Stimulated activated naive CD4-positive, alpha-beta T cell (primary cell): ENCODE measurements at regions not wholly inside any gene's neighbourhood (a gene's known extent, or its start where the extent isn't known, plus 50 kb on each side); places are given as distances from the start of the nearest gene placed in this dataset.
"Not testable (repeated sequence)": the region's sequence is repeated elsewhere in the genome, so short reads cannot be mapped to it uniquely, and the experiment has no call there.

Experiments
- DNase-seq, 6 experiments: peaks; one replicate each; lab custom pipeline; 2025; lab: John Stamatoyannopoulos, UW

DNA sequence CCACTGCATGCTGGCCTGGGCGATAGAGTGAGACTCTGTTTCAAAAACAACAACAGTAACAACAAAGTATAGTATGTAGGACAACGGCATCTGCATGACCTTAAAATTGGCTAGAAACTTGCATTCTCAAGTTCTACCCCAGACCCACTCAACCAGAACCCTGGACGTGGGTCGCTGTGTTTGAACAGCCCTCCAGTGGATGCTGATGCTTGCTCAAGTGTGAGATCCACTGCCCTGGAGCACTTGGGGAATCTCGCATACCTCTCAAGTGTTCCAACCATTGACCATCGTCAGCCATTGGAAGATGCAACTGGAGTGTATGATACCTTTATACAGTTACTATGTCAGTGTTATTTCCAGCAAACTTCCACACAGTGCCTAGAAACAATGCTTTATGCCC lies 435.9 kb downstream of the DCDC2C start:
- no peak for DNase-seq

DNA sequence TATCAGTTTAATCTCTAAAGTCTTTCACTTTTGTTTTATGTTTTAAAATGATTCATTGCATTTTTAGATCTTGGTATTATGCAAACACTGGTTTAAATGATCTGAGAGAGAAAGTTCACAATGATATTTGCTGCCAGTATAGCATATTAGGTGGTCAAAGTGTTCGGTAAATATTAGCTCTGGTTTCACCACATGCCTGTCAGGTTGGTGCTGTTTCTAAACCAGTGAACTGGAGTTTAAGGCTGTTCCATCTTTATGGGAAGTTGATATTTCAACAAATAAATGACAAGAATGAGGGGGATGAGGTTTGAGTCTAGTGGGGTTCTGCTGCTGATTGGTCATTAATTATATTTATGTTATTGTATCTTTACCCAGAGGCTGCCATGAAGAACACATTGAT lies 436.4 kb downstream of the DCDC2C start:
- DNase-seq, result no peak

DNA sequence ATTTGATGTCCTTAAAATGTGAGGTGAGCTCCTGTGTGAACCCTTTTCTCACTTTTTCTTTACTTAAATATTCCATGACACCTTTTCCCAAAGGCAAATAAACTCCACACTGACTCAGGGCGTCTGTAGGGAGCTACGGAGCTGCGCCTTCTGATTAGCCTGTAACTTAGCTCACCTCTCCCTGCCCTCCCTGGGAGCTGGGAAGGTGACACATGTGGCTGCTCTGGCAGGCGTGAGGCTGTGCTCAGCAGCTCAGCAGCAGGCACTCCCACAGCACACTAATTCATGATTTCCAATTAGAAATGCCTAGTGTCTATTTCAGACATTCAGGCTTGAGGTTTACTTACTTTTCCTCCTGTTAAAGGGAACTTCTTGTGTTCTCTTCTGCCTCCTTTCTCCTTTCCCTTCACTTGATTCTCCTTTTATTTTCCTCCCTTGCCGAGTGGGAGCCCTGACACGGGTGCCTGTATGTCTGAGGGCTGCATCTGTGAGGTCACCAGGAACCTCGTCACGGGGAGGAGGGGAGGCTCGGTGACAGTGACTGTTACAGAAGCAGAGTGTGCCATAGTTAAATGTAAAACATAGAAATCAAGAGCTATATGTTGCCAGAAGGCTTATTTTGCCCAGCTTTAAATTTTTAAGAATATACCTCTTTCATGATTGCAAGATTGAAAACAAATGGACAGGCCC lies 437.1 kb downstream of the DCDC2C start:
- DNase-seq, result no peak

DNA sequence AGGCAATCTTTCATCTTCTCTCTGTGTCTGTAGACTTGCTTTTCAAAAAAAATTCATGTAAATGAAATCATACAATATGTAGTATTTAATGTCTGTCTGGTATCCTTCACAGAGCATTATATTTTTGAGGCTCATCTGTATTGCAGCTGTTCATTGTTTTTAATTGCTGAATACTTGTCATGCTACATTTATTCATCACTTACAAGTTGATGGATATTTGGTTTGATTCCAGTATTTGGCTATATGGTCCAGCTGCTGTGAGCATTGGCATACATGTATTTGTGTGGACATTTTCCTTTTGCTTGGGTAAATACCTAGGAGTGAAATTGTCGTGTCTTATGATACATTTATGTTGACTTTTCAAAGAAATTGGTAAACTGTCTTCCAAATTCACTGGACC lies 441.4 kb downstream of the DCDC2C start:
- no peak for DNase-seq

DNA sequence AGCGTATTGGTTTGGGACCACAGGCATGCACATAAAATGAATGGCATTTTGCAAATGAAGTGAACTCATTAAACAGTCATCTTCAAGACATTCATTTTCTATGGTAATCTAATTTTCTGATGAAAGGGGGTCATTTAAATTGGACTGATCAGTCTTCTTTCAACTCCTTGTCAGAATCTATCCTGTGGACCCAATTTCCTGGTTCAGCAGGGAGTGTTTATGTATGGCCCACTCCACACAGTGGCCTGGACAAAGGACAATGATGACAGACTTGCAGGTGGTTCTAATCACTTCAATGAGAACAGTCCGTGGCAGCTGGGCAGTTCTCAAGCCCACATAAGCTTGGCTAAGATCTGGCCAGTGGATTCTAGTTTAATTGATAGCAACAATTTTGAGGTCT lies 448.1 kb downstream of the DCDC2C start:
- no peak for DNase-seq

DNA sequence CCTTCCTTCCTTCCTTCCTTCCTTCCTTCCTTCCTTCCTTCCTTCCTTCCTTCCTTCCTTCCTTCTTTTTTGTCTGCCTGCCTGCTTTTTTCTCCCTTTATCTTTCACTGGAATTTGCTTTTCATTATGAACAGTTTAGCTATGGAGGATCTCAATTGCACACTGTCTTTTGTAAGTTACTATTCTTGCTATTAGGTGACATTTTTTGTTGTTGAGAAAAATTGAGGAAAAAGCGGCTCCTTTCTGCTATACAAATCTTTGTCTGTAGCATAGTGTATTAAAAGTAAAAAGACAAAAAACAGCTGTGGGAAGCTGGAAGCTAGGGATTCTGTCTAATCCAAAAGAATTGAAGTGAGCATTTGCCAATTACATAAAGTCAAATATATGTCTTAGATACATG lies 448.7 kb downstream of the DCDC2C start:
- DNase-seq, result no peak

DNA sequence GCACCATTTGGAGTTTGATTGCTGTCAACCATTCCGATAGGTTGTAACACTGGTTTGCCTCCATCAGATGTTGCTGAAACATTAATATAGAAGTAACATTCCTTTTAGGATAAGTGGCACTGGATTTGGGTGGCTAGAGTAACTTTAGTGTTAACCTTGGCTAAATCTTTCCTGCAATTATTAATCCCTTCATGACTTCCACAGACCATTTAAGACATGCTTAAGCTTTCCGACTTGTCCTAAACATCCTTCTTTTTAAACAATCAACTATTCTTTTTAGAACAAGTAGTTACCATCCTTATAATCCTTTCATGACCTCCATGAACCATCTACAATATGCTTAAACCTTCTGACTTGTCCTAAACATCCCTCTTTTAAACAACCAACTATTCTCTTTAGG lies 465.5 kb downstream of the DCDC2C start:
- no peak for DNase-seq

DNA sequence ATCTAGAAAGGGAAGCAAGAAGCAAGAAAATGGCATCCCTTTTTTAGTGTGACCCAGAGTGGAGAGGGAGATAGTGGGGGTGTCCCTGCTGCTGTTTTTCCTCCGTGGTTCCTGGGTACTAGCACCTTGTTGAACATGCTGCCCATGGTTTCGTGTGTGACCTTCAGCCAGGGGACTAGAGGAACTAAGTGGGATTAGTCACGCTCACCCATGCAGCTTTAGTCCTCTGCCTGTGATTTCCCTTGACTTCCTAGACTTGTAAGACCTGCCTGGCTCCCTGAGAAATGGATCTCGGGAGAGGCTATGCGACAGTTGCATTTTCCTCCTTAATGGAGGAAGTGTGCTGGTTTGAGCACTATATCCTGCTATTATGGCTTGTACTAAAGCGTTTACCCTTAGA lies 471.4 kb downstream of the DCDC2C start:
- DNase-seq, result no peak

DNA sequence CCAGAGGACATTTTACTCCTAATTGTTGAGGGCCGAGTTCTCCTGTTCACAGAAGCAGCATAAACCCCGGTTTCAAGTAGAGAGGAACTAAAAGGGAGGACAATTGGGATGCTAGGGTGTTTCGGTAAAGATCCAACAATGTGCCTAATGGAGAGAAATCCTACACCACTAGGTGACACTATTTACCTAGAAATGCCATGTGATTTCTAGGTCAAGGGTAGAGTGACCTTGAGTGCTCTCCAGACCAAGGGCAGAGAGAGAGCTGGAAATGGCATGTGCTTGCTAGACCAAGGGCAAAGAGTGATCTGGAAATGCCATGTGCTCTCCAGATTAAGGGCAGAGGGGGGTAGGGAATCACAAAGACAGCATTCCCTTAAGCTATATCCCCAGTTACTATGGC lies 472.0 kb downstream of the DCDC2C start:
- DNase-seq, result no peak

DNA sequence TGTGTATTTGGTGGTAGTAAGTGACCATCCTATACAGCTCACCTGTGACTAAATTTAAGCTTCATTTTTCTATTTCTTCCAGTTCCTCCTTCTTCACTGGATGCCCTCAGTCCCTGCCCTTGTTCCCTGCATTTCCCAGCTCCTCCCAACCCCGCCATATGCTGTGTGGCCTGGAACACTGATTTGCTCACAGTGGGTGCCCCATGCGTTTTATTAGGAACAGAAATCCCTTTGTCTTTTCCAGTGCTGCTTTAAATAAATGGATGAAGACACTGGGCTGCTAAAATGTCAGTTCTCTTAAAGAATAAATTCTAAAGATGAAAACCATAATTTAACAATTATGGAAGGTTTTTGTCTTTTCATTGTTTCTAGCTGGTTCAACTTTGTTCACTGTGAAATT lies 477.3 kb downstream of the DCDC2C start:
- no peak for DNase-seq

DNA sequence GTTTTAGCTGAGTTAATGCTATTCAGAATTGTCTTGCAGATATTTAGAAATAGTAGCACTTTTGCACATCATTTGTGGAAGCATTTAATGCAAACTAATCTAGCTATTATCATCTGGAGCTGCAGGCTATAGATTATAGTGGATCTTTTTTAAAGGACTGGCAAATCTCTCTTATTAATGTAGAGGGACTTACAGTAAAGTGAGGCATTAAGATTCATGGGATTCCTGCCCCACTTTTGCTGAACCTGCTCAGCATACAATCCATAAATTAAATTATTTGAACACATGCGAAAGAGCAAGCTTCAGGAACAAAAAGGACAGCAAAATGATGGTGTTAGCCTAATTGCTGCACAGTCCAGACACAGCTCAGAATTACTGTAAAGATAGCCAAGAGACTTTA lies 477.7 kb downstream of the DCDC2C start:
- no peak for DNase-seq

DNA sequence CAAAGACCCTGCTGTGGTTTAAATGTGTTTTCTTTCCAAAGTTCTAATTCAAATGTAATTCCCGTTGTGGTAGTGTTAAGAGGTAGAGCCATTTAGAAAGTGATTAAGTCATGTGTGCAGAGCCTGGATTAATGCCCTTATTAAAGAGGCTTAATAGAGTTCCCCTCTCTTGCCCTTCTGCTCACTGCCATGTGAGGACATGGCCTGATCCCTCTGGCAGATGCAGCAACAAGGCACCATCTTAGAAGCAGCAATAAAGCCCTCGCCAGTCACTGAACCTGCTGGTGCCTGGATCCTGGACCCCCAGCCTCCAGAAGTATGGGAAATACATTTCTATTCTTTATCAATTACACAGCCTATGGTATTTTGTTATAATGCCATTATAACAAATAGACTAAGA lies 485.2 kb downstream of the DCDC2C start:
- DNase-seq, result no peak

DNA sequence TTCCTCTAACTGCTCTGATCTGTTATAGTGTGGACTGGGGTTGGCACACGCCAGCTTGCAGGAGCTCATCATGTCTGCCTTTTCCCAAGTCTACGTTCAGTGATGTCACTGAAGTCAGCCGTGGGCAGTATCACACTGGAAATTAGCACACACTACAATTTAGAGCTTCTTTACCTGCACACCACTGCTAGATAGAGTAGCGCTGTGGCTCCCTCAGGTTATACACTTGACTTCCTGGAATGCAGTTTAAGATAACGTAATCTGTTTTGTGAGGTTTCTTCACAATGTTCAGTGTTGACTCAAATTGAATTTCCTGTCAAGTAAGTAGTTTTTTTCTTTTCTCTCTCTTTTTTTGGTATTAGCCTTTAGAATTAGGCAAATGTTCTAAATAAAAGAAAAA lies 487.2 kb downstream of the DCDC2C start:
- no peak for DNase-seq

DNA sequence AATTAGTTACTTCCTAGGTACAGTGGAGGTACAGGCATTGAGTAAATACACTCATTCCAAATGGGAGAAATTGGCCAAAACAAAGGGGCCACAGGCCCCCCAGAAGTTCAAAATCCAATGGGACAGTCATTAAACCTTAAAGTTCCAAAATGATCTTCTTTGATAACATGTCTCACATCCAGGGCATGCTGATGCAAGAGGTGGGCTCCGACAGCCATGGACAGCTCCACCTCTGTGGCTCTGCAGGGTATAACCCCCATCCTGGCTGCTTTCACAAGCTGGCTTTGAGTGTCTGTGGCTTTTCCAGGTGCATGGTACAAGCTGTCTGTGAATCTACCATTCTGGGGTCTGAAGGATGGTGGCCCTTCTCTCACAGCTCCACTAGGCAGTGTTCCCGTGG lies 488.7 kb downstream of the DCDC2C start:
- DNase-seq, result no peak

DNA sequence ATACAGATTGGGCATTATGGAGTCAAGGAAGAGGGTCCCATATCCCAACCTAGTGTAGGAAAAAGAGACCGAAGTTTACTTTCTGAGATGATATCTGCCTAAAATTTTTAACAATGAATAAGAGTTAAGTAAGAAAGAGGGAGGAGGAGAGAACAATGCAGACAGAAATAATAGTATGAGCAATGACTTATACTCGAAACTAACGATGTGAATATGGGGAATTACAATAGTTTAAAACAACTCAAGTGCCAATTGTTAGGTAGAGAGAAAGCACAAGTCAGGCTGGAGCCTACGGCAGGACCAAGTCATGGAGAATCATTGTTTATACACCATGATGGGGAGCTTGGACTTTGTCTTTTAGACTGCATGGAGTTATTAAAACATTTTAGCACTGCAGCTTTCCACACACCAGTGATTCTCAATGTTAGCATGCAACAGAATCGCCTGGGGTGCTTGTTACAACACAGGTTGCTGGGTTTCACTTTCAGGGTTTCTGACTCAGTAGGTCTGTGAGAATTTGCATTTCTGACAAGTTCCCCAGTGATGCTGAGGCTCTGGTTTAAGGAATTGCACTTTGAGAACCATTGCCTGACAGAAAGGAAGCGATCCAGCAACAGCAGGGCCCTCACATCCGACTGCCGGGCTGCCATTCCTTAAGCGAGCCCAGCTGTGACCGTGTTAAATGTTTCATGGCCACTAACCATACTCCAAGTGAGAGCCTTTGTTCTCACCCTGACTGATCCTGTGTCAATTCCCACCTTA lies 511.2 kb downstream of the DCDC2C start:
- DNase-seq, result no peak

DNA sequence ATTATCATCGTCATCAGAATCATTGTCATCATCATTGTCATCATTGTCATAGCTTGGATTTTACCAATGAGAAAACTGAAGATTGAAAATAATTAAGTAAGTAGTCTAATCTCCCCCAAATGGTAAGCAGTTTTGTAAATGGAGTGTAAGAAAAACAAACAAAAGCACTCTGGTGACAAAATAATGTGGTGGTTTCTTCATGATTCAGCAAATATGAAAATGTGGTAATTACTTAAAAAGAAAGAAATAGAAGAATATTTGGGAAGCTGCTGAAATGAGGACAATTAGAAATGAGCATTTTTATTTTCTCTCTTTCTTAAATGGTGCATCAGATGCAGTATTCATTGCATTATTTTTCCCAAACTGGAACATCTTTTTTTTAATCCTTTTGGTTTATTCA lies 514.4 kb downstream of the DCDC2C start:
- DNase-seq, result no peak

DNA sequence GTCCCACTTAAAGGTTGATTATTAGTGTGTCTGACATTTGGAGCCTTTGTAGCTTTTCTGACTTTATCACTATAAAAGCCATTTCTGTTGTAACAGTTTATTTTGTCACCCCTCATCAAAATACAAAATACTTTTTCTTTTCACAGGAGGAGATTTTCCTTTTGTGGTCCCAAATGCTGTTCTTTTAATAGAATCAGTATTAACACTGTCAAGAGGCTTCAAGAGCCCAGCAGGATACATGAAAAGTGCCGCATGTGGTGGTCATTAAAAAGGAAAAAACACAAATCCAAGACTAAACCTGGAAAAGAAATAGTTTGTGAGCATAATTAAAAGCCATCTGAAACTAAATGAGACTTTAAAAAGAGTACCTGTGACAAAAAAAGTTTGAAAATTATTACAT lies 515.7 kb downstream of the DCDC2C start:
- no peak for DNase-seq

DNA sequence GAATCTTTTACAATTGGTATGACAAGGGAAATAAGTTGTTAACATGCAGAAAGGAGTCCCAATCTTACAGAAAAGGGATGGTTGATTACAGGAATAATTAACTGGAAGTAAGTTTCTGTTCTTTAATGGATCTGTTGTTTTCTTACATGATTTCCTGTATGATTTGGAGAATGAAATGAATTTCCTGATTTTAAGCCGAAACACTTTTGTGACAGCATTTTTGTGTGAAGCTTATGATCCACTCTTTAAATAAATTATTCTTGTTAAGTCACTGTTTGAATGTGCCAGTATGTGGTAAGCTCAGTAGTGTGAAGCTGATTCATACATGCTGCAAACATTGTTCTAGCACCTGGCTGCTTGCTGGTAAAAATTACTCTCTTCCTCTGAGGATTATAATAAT lies 516.2 kb downstream of the DCDC2C start:
- DNase-seq, result no peak

DNA sequence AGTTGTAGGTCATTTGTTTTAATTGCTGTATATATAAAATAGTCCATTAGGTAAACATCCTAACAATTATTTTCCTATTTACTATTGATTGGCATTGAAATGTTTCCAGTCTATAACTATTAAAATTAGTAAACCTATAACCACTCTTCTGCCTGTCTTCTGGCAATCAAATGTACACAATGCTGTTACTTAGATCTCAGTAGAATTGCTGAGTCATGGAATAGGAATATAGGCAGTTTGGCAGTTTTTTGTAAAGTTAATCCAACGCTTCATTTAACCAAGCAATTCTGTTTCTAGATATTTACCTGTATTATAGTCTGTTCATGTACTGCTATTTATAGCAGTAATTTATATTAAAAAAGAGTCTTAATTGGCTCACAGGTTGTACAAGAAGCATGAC lies 518.1 kb downstream of the DCDC2C start:
- DNase-seq, result no peak

DNA sequence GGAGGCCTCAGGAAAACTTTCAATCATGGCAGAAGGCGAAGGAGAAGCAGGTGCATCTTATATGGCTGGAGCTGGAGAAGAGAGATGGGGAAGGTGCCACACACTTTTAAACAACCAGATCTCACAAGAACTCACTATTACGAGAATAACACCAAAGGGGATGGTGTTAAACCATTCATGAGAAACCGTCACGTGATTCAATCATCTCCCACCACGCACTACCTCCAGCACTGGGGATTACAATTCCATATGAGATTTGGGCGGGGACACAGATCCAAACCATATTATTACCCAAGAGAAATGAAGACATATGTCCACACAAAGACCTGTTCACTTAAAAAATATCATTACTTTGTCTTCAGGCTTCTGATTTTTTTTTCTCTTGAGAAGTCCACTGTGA lies 518.5 kb downstream of the DCDC2C start:
- DNase-seq, result no peak

DNA sequence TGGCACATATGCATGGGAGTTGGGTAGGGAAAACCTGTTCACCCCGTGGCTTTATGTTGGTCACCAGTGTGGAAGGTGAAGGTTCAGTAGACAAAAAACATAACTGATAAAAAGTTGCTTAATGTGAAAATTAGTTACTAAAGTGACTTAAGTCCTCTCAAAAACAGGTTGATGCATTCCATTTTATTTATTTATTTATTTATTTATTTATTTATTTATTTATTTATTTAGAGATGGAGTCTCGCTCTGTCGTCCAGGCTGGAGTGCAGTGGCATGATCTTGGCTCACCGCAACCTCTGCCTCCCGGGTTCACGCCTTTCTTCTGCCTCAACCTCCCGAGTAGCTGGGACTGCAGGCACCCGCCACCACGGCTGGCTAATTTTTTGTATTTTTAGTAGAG lies 541.0 kb downstream of the DCDC2C start:
- not testable (repeated sequence) for DNase-seq

DNA sequence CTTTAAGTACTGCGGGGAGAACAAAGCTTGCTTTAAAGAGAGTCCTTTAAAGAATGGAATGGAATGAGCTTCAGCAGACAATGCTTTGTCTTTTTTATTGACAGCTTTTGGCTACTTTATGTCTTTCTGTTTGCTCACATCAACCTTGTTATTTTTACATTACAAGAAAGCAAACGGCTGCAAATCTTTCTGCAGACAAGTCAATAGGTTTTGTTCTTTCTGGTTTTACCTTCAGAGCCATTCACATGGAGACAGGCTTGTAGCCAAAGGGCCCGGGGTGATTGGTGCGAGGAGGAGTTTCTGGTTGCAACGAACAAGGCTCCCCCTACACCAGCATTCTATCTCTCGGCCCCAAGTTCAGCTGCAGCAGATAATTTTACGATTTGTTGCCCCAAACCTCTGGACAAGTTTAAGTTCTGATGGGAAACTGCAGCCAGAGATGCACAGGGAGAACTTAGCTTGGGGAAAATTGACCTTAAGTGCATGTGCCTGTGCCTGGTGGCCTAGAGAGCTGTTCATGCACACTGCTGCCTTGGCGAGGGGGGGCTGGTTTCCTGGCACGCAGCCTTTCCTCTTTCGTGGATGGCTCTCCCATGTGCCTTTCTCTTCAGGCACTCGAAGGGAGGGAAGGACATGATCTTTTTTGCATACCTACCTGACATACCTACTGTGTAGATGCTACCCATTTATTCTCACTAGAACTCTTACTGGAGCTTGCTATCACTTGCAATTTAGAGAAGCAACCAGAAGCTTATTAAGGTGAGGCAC lies 543.2 kb downstream of the DCDC2C start:
- no peak for DNase-seq

DNA sequence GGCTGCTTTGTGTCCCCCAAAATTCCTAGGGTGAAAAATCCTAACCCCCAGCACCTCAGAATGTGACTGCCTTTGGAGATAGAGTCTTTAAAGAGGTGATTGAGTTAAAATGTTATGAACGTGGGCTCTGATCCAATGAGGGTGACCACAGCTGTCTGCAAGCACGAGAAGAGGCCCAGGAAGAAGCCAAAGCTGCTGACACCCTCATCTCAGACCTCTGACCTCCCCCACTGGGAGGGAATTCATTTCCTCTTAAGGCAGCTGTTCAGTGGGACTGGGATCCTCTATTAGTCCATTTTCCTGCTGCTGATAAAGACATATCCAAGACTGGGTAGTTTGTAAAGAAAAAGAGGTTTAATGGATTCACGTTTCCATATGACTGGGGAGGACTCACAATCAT lies 544.4 kb downstream of the DCDC2C start:
- DNase-seq, result no peak
